GM19238 (cell line): ENCODE measurements at regions not wholly inside any gene's neighbourhood (a gene's known extent, or its start where the extent isn't known, plus 50 kb on each side); places are given as distances from the start of the nearest gene placed in this dataset.

Experiments
- DNase-seq: peaks from one replicate; pipeline ENCODE4 v3.0.0; 2011; ENCODE audit warnings: low spot score; ENCODE audit not compliant: insufficient read length

- DNase-seq, result no peak
These were observed 497.9 kb upstream of the JARID2 start for GRCh38 chr6:14747881-14748520.

GRCh38 chr6:14748679-14749078 lies 497.2 kb upstream of the JARID2 start:
- DNase-seq, result no peak

GRCh38 chr6:14750059-14750661 lies 495.7 kb upstream of the JARID2 start:
- no peak for DNase-seq

- no peak for DNase-seq
These were observed 494.2 kb upstream of the JARID2 start for GRCh38 chr6:14751645-14752175.

GRCh38 chr6:14754751-14755513 lies 490.9 kb upstream of the JARID2 start:
- no peak for DNase-seq

DNA sequence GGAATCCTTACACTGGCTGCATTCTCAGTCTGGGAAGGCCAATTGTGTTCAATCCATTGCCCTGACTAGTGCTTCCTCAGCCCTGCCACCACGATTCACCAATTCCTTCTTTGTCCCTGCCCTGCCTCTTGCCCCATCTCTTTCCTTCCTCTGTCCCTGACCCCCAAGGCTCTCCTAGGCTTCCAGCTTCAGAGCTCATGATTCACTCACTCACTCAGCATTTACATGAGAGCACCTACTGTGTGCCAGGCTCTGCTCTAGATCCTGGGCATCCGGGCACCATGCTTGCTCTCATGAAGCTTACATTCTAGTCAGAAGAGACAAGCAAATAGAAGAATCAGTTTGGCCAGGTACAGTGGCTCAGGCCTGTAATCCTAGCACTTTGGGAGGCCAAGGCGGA lies 489.5 kb upstream of the JARID2 start:
- DNase-seq, result no peak

DNA sequence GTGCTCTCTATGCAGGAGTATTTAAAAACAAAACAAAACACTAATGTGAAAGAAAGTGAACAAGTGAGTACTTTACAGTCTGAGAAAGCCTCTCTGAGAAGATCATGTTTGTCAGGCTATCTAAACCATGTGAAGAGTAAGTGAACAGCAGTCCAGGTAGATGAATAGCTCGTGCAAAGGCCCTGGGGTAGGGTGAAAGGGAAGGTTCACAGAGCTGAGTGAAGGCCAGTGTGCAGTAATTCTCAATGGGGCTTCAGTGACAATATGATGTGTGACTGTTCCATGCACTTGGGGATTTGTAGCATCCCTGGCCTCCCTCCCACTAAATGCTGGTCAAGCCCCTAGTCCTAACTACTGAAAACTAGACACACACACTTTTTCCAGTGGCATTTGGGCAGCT lies 488.9 kb upstream of the JARID2 start:
- DNase-seq, result no peak

- DNase-seq, result no peak
These were observed 488.5 kb upstream of the JARID2 start for GRCh38 chr6:14757418-14757817.

- no peak for DNase-seq
These were observed 487.3 kb upstream of the JARID2 start for GRCh38 chr6:14758421-14759081.

DNA sequence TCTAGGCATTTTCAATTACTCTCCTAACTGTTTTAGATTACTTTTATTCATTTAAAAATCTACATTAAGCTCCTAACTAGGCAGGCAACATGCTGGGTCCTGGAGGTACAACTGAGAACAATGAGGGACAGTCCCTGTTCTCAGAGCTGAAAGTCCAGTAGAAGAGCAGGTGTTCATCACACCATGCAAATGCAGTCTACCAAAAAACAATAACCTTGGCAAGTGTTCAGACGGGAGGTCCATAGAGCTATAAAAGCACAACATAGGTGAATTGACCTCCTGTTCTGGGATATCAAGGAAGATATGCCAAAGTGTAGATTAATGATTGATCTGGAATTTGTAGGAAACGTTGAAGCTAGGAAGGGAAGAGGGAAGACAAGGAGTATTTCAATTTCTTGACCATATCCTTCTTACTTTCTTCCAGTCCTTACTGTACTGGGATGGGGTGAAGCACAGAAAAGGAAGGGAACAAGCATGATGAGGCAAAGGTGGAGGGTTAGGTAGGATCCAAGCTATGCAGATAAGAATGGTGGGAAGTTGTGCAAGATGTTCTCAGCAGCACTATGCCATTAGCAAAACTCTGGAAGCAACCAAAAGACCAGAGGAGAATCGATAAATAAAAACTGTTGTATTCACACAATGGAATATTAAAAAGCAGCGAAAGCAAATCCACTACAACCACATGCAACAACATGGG lies 485.7 kb upstream of the JARID2 start:
- DNase-seq, result no peak

GRCh38 chr6:14762077-14762476 lies 483.8 kb upstream of the JARID2 start:
- no peak for DNase-seq

DNA sequence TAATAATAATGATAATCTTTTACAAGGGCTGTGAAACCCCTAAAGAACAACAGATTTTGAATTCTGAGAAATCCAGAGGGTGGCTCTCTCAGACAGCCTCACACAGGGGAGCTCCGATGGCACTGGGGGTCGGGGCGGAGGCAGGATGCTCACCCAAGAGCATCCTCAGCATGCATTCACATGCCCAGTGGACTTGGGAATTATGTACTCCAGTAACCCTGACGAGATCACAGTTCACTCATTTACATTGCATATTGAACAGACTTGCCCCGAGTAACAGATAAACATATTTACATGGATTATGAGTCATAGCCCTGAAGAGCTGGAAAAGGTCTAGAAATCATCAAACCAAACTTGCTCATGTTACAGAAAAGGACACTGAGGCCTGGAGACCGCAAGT lies 482.7 kb upstream of the JARID2 start:
- DNase-seq, result no peak

DNA sequence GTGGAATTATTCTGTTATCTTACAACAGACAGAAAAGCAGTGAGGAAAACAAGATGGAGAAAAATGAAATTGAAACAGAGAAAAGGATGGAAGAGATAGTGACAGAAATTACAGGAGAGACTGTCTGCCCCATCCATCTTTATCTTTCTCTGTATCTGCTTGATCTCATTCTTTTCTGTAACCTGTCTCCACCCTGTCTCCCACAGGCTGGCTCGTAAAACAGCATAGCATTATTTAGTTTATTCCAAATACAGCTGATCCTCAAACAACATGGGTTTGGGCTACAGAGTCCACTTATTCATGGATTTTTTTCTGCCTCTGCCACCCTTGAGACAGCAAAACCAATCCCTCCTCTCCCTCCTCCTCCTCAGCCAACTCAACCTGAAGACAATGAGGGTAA lies 482.3 kb upstream of the JARID2 start:
- DNase-seq, result no peak

- DNase-seq, result no peak
These were observed 480.8 kb upstream of the JARID2 start for GRCh38 chr6:14765106-14765505.

- no peak for DNase-seq
These were observed 480.0 kb upstream of the JARID2 start for GRCh38 chr6:14765721-14766390.

GRCh38 chr6:14766391-14766994 lies 479.4 kb upstream of the JARID2 start:
- no peak for DNase-seq

DNA sequence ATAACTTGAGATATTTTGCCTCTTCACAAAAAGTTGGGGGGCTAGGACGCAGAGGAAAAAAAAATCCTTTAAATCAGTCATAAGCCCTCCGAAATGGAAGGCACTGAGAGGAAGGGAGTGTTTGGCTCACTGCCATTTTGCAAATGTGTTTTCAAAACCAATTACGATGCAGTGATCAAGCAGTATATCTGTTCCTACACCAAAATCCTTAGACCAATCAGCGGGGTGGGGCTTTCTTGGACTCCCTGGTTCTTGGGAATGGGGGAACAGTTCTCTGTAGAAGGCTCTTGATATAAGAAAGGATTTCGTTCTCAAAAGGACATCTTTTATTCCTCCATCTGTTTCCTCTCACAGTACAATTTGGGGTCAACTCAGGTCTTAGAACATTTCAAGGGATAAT lies 478.6 kb upstream of the JARID2 start:
- no peak for DNase-seq

DNA sequence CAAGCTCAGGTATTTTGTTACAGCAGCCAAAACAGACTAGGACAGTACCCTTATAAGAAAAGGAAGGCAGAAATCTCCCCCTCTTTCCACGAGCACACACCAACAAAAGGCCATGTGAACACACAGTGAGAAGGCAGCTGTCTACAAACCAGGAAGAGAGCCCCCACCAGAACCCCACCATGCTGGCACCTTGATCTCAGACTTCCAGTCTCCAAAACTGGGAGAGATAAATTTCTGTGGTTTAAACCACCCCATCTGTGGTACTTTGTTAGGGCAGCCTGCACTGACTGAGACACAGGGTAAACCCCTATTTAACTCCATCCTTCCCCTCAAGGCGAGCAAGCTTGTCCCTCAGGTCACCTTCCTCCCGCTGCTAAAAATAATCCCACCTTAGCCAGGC lies 475.8 kb upstream of the JARID2 start:
- DNase-seq, result no peak

GRCh38 chr6:14770572-14770971 lies 475.3 kb upstream of the JARID2 start:
- DNase-seq, result no peak

- no peak for DNase-seq
These were observed 474.9 kb upstream of the JARID2 start for GRCh38 chr6:14771016-14771415.
